HEK293 (cell line): ENCODE measurements at regions not wholly inside any gene's neighbourhood (a gene's known extent, or its start where the extent isn't known, plus 50 kb on each side); places are given as distances from the start of the nearest gene placed in this dataset.

Experiments
- PRDM1 ChIP-seq: fragments of 450-650 bp; formaldehyde crosslinking; IDR thresholded peaks from 2 replicates; pipeline ENCODE4; 2016; ENCODE audit warnings: missing biosample characterization, missing genetic modification characterization
- SALL2 ChIP-seq: fragments of 450-650 bp; formaldehyde crosslinking; IDR thresholded peaks from 2 replicates; pipeline ENCODE4 v1.5.0; 2017; ENCODE audit warnings: missing biosample characterization, mild to moderate bottlenecking, missing genetic modification characterization, borderline replicate concordance
- SCRT1 ChIP-seq: fragments of 450-650 bp; formaldehyde crosslinking; IDR thresholded peaks from 2 replicates; pipeline ENCODE4 v1.5.1; 2016; ENCODE audit warnings: missing biosample characterization, missing genetic modification characterization, borderline replicate concordance
- YY1 ChIP-seq: fragments of 450-650 bp; formaldehyde crosslinking; IDR thresholded peaks from 2 replicates; pipeline ENCODE4 v1.5.1; 2018; ENCODE audit warnings: missing biosample characterization, missing genetic modification characterization
- ZBTB10 ChIP-seq: fragments of 450-650 bp; formaldehyde crosslinking; IDR thresholded peaks from 2 replicates; pipeline ENCODE4 v1.5.1; 2016; ENCODE audit warnings: missing biosample characterization, missing genetic modification characterization
- ZNF24 ChIP-seq: fragments of 450-650 bp; formaldehyde crosslinking; IDR thresholded peaks from 2 replicates; pipeline ENCODE4 v1.5.1; 2016; ENCODE audit warnings: missing biosample characterization, missing genetic modification characterization
- ZNF362 ChIP-seq: fragments of 450-650 bp; formaldehyde crosslinking; IDR thresholded peaks from 2 replicates; pipeline ENCODE4 v1.5.1; 2016; ENCODE audit warnings: missing biosample characterization, missing genetic modification characterization
- ZNF560 ChIP-seq: fragments of 450-650 bp; formaldehyde crosslinking; IDR thresholded peaks from 2 replicates; pipeline ENCODE4 v1.5.1; 2017; ENCODE audit warnings: missing biosample characterization, missing genetic modification characterization, borderline replicate concordance
- ZNF654 ChIP-seq: fragments of 450-650 bp; formaldehyde crosslinking; IDR thresholded peaks from 2 replicates; pipeline ENCODE4 v1.5.1; 2016; ENCODE audit warnings: low read depth, missing biosample characterization, missing genetic modification characterization
- TF ChIP-seq, protein P1 (sequence below): fragments of 450-650 bp; formaldehyde crosslinking; IDR thresholded peaks from 2 replicates; pipeline ENCODE4 v1.5.1; 2016; ENCODE audit warnings: missing biosample characterization, missing genetic modification characterization

DNA sequence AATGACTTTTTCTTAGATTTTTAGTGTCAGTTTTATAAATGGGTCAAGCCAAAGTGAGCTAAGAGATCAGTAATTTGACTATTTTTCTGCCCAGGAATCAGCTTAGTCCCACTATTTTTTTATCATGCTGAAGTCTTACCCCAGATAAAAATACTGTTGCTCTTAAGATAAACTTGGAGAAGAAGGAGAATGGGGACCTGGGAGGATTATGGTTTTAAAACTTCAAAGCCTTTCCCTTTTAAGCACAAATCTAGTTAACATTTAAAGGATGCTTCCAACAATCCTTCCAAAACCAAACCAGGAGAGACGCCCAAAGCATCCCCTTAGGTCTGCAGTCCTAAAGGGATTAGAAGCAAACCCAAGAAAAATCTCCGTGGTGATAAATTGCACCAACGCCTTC lies 172.4 kb downstream of the SP3 start:
- TF ChIP-seq PRDM1 (no peak), ZNF560 (tag by site-specific recombination) (no peak), SALL2 (tag by site-specific recombination) (no peak), ZNF362 (tag by site-specific recombination) (no peak), ZBTB10 (tag by site-specific recombination) (no peak), YY1 (tag by site-specific recombination) (no peak), ZNF654 (tag by site-specific recombination) (no peak), ZNF24 (tag by site-specific recombination) (no peak), SCRT1 (no peak)
- TF ChIP-seq, protein P1, sequence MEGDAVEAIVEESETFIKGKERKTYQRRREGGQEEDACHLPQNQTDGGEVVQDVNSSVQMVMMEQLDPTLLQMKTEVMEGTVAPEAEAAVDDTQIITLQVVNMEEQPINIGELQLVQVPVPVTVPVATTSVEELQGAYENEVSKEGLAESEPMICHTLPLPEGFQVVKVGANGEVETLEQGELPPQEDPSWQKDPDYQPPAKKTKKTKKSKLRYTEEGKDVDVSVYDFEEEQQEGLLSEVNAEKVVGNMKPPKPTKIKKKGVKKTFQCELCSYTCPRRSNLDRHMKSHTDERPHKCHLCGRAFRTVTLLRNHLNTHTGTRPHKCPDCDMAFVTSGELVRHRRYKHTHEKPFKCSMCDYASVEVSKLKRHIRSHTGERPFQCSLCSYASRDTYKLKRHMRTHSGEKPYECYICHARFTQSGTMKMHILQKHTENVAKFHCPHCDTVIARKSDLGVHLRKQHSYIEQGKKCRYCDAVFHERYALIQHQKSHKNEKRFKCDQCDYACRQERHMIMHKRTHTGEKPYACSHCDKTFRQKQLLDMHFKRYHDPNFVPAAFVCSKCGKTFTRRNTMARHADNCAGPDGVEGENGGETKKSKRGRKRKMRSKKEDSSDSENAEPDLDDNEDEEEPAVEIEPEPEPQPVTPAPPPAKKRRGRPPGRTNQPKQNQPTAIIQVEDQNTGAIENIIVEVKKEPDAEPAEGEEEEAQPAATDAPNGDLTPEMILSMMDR (tag by site-specific recombination) = no peak
